CD14-positive monocyte (primary cell): ENCODE measurements at regions not wholly inside any gene's neighbourhood (a gene's known extent, or its start where the extent isn't known, plus 50 kb on each side); places are given as distances from the start of the nearest gene placed in this dataset.

ENCODE experiments used
- DNase-seq, 3 donors: peaks; one replicate each; pipeline ENCODE4 v3.0.0-alpha.2; 2011 to 2022
- H2AFZ ChIP-seq: 2 replicates; pipeline ENCODE4 v1.6.0; 2012; ENCODE audit warnings: mild to moderate bottlenecking, low read depth, low read length, inconsistent platforms; ENCODE audit not compliant: insufficient read depth, poor library complexity, severe bottlenecking
- H3K27ac ChIP-seq, 2 donors: 1 replicate in 1 of 2; 2 replicates in 1 of 2; pipeline ENCODE4 v1.5.1; 2012 to 2013; ENCODE audit warnings: low read length in 2 of 2, control low read depth in 1 of 2, inconsistent platforms in 1 of 2, low read depth in 1 of 2, mild to moderate bottlenecking in 1 of 2
- H3K27me3 ChIP-seq, 2 donors: one replicate each; pipeline versions ENCODE4 v1.6.0 to v1.6.1; 2011 to 2013; ENCODE audit warnings: low read length in 2 of 2; ENCODE audit not compliant: control insufficient read depth in 2 of 2, insufficient read depth in 2 of 2
- H3K36me3 ChIP-seq, 2 donors: replicated peaks in 1 of 2; 1 replicate in 1 of 2; 2 replicates in 1 of 2; pipeline versions ENCODE4 v1.5.1 to v1.6.1; 2012 to 2013; ENCODE audit warnings: low read length in 2 of 2, control low read depth in 1 of 2, inconsistent platforms in 1 of 2, mild to moderate bottlenecking in 1 of 2; ENCODE audit not compliant: insufficient read depth in 2 of 2, control insufficient read depth in 1 of 2
- H3K4me1 ChIP-seq, 2 donors: 1 replicate in 1 of 2; 2 replicates in 1 of 2; pipeline versions ENCODE4 v1.5.1 to v1.6.1; 2012 to 2013; ENCODE audit warnings: low read length in 2 of 2, control low read depth in 1 of 2, inconsistent platforms in 1 of 2, mild to moderate bottlenecking in 1 of 2, moderate library complexity in 1 of 2; ENCODE audit not compliant: insufficient read depth in 2 of 2, control insufficient read depth in 1 of 2
- H3K4me2 ChIP-seq: replicated peaks from 2 replicates; pipeline ENCODE3; 2012; ENCODE audit warnings: low read length, moderate library complexity, mild to moderate bottlenecking; ENCODE audit not compliant: poor library complexity, severe bottlenecking; ENCODE audit errors: extremely low read depth
- H3K4me3 ChIP-seq, 3 experiments: fragments of 200-600 bp in 1 of 3; sonication (generic) in 1 of 3; replicated peaks in 1 of 3; 1 replicate in 2 of 3; 2 replicates in 1 of 3; pipeline ENCODE4 v1.5.1; 2011 to 2013; ENCODE audit warnings: low read length in 3 of 3, mild to moderate bottlenecking in 3 of 3, control low read depth in 2 of 3, low read depth in 2 of 3, inconsistent platforms in 1 of 3, moderate library complexity in 1 of 3
- H3K79me2 ChIP-seq: 2 replicates; pipeline ENCODE4 v1.6.0; 2012; ENCODE audit warnings: mild to moderate bottlenecking, control low read depth, inconsistent platforms, low read length, moderate library complexity; ENCODE audit not compliant: insufficient read depth
- H3K9ac ChIP-seq: 2 replicates; pipeline ENCODE4 v1.6.0; 2017; ENCODE audit warnings: low read length, mild to moderate bottlenecking; ENCODE audit not compliant: insufficient read depth, poor library complexity, severe bottlenecking
- H3K9me3 ChIP-seq, 2 donors: replicated peaks in 1 of 2; 1 replicate in 1 of 2; 2 replicates in 1 of 2; pipeline versions ENCODE4 v1.5.1 to v1.6.1; 2012 to 2013; ENCODE audit warnings: low read length in 2 of 2, control low read depth in 1 of 2; ENCODE audit not compliant: control insufficient read depth in 1 of 2, insufficient read depth in 1 of 2
- H4K20me1 ChIP-seq: 2 replicates; pipeline ENCODE4 v1.6.0; 2012; ENCODE audit warnings: mild to moderate bottlenecking, low read length, control low read depth, moderate library complexity; ENCODE audit not compliant: insufficient read depth
- H3K27ac Mint-ChIP-seq, 7 donors: one replicate each; pipeline ENCODE4 v1.8.0; 2020; ENCODE audit warnings: mild to moderate bottlenecking in 7 of 7, mixed read lengths in 7 of 7, moderate library complexity in 6 of 7, inconsistent platforms in 2 of 7
- H3K27me3 Mint-ChIP-seq, 3 donors: one replicate each; pipeline ENCODE4 v1.8.0; 2021 to 2022; ENCODE audit warnings: low read depth in 3 of 3, mild to moderate bottlenecking in 3 of 3, mixed read lengths in 3 of 3, moderate library complexity in 3 of 3, inconsistent platforms in 1 of 3
- H3K36me3 Mint-ChIP-seq, 2 donors: one replicate each; pipeline ENCODE4 v1.8.0; 2020; ENCODE audit warnings: mixed read lengths in 2 of 2, inconsistent platforms in 1 of 2, mild to moderate bottlenecking in 1 of 2
- H3K4me1 Mint-ChIP-seq: one replicate; pipeline ENCODE4 v1.8.0; 2020; ENCODE audit warnings: mild to moderate bottlenecking, mixed read lengths
- H3K4me3 Mint-ChIP-seq, 2 donors: one replicate each; pipeline ENCODE4 v1.8.0; 2020; ENCODE audit warnings: mild to moderate bottlenecking in 2 of 2, mixed read lengths in 2 of 2, moderate library complexity in 1 of 2
- H3K9me3 Mint-ChIP-seq, 7 donors: one replicate each; pipeline ENCODE4 v1.8.0; 2020 to 2022; ENCODE audit warnings: mixed read lengths in 7 of 7, mild to moderate bottlenecking in 6 of 7, moderate library complexity in 6 of 7, inconsistent platforms in 2 of 7
- CTCF ChIP-seq: fragments of 200-600 bp; IDR thresholded peaks from one replicate; pipeline ENCODE4 v1.8.0; 2022; ENCODE audit warnings: antibody characterized with exemption, mild to moderate bottlenecking
- WGBS: methylation state at CpG from one replicate; pipeline ENCODE4 v1.1.5; 2013; ENCODE audit warnings: missing lambda C conversion rate; ENCODE audit not compliant: insufficient coverage; 5-methylcytosine and 5-hydroxymethylcytosine counted together
- intact Hi-C, 2 donors: fragments of 100-400 bp; cut with micrococcal nuclease; formaldehyde crosslinking; loops; one replicate each; pipeline versions ENCODE4 v1.15.0 to v1.15.1; 2023

DNA sequence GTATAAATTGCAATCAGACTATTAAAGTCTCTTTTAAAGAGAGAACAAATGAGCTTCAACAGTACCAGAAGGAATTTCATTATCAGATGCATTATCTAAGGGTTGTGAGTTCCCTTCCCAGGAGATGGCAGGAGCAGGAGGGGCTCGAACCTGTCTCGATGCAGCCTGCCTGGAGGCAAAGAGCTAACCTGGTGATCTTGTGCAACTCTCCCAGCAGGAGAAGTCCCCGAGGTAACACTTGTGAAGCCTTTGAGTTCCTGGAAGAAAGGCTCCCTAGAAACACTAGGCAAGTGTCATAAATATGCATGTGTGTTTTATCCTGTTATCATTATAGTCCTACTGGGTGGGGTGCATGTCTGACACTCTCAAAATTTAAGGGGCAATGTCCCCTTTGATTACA lies 232.2 kb upstream of the ARID1B start:
- no peak overlapping the region for H3K27ac ChIP-seq
- Mint-ChIP-seq H3K9me3 (peaks cover 0 to 6% (median 0%) of the 10 kb centered on the region in 7 donors), H3K36me3 (no peaks in the 10 kb centered on the region), H3K4me3 (no peak overlapping the region), H3K27ac (no peak overlapping the region), H3K4me1 (no peaks in the 10 kb centered on the region), H3K27me3 (peaks cover 0 to 5% (median 2%) of the 10 kb centered on the region in 3 donors)
- H3K36me3 ChIP-seq, result no peaks in the 10 kb centered on the region
- no peaks in the 10 kb centered on the region for H3K4me1 ChIP-seq
- intact Hi-C loops, result no loop called here
- no peak for DNase-seq
- H4K20me1 ChIP-seq, result no peaks in the 10 kb centered on the region
- H3K9ac ChIP-seq, result no peak overlapping the region
- H3K27me3 ChIP-seq, result no peaks in the 10 kb centered on the region
- no peak for TF ChIP-seq CTCF
- H3K4me3 ChIP-seq, result no peak overlapping the region
- no peaks in the 10 kb centered on the region for H3K79me2 ChIP-seq
- no peaks in the 10 kb centered on the region for H3K9me3 ChIP-seq
- no peak overlapping the region for H3K4me2 ChIP-seq
- WGBS, result 80% methylated on average over 1 of the region's 3 CpGs
- no peak overlapping the region for H2AFZ ChIP-seq

DNA sequence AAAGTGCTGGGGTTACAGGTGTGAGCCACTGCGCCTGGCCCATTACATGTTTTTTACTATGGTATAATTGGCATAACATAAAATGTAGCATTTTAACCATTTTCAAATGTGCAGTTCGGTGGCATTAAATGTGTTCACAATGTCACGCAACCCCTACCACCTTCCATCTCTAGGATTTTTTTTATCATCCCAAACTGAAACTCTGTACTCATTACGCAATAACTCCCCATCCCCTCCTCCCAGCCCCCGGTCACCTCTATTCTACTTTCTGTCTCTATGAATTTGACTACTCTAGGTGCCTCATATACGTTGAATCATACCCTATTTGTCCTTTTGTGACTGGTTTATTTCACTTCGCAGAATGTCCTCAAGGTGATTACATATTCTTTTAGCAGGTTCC lies 233.1 kb upstream of the ARID1B start:
- no peaks in the 10 kb centered on the region for H3K4me1 ChIP-seq
- H3K36me3 Mint-ChIP-seq, result no peaks in the 10 kb centered on the region
- no peaks in the 10 kb centered on the region for H3K9me3 ChIP-seq
- no peak overlapping the region for H2AFZ ChIP-seq
- WGBS, result 82% methylated on average over 5 of the region's 7 CpGs
- H3K4me3 Mint-ChIP-seq, result no peak overlapping the region
- no peak for DNase-seq
- no peaks in the 10 kb centered on the region for H3K79me2 ChIP-seq
- no peak overlapping the region for H3K4me2 ChIP-seq
- no peak overlapping the region for H3K27ac ChIP-seq
- H3K27ac Mint-ChIP-seq, result no peak overlapping the region
- H3K4me3 ChIP-seq, result no peak overlapping the region
- TF ChIP-seq CTCF, result no peak
- peaks cover 0 to 6% (median 0%) of the 10 kb centered on the region in 7 donors for H3K9me3 Mint-ChIP-seq
- H4K20me1 ChIP-seq, result no peaks in the 10 kb centered on the region
- intact Hi-C loops, result no loop called here
- H3K27me3 Mint-ChIP-seq, result peaks cover 0 to 5% (median 2%) of the 10 kb centered on the region in 3 donors
- no peaks in the 10 kb centered on the region for H3K27me3 ChIP-seq
- H3K4me1 Mint-ChIP-seq, result no peaks in the 10 kb centered on the region
- no peaks in the 10 kb centered on the region for H3K36me3 ChIP-seq
- no peak overlapping the region for H3K9ac ChIP-seq
